ENCODE measurements at regions not wholly inside any gene's neighbourhood (a gene's known extent, or its start where the extent isn't known, plus 50 kb on each side); places are given as distances from the start of the nearest gene placed in this dataset.

DNA sequence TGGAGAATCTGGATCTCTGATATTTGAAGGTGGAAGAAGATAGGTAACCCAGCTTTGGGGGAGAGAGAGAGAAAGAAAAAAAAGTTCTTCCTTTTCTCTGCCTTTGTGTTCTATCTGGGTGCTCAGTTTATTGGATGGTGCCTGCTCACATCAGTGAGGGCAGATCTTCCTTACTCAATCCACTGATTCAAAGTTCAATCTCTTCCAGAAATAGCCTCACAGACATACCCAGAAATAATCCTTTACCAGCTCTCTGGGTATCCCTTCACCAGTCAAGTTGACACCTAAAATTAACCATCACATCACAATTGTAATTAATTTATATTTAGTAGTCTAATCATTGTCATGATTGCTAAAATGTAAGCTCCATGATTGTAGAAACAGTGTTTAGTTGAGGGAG, 189.1 kb downstream of the EPM2A start:
- Histone ChIP-seq H3K4me3 (no peak overlapping the region), H3K27me3 (no peaks in the 10 kb centered on the region), H3K4me1 (no peaks in the 10 kb centered on the region), H3K27ac (no peak overlapping the region), H3K9me3 (no peaks in the 10 kb centered on the region), H3K36me3 (no peaks in the 10 kb centered on the region)
- DNase-seq, result no peak
- TF ChIP-seq, protein P1, sequence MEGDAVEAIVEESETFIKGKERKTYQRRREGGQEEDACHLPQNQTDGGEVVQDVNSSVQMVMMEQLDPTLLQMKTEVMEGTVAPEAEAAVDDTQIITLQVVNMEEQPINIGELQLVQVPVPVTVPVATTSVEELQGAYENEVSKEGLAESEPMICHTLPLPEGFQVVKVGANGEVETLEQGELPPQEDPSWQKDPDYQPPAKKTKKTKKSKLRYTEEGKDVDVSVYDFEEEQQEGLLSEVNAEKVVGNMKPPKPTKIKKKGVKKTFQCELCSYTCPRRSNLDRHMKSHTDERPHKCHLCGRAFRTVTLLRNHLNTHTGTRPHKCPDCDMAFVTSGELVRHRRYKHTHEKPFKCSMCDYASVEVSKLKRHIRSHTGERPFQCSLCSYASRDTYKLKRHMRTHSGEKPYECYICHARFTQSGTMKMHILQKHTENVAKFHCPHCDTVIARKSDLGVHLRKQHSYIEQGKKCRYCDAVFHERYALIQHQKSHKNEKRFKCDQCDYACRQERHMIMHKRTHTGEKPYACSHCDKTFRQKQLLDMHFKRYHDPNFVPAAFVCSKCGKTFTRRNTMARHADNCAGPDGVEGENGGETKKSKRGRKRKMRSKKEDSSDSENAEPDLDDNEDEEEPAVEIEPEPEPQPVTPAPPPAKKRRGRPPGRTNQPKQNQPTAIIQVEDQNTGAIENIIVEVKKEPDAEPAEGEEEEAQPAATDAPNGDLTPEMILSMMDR (IDR thresholded peaks at IDR 0.05), result no peak
- no peak for TF ChIP-seq POLR2A (IDR thresholded peaks at IDR 0.05)

DNA sequence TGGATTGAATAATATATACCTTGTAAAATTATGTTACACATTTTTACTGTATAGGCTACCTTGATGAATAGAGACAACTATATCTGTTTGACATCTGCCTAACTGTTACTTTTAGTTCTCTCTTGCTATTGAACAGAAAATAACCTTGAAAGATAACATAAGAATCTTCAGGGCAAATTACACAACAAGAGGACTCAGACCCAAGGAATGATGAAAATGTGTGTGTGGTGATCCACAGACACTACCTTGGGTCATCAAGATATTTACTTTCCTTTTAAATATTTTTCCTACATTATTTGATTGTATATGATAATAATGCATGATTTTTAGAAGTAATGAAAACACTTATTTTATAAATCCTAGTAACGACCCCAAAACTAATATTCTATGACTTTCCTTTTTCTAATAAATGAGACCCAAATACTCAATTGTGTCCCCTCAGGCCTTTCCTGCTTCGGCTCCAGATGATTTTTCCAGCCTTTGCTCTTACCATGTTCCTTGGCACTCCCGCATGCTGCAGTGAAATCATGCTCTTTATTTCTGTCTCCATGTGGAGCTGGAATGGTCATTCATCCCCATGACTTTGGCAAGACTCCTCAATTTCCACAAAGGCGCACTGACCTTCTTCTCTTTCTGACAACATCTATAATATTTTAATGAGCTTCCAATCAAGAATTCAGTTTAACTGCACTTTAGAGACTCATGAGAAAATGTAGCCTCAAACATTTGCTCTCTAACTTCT, 187.6 kb downstream of the EPM2A start:
- H3K4me1 ChIP-seq, result no peaks in the 10 kb centered on the region
- H3K4me3 ChIP-seq, result no peak overlapping the region
- DNase-seq, result no peak
- TF ChIP-seq POLR2A (IDR thresholded peaks at IDR 0.05), result no peak
- TF ChIP-seq, protein P1 (IDR thresholded peaks at IDR 0.05), result no peak
- H3K36me3 ChIP-seq, result no peaks in the 10 kb centered on the region
- no peaks in the 10 kb centered on the region for H3K27me3 ChIP-seq
- H3K9me3 ChIP-seq, result no peaks in the 10 kb centered on the region
- H3K27ac ChIP-seq, result no peak overlapping the region

DNA sequence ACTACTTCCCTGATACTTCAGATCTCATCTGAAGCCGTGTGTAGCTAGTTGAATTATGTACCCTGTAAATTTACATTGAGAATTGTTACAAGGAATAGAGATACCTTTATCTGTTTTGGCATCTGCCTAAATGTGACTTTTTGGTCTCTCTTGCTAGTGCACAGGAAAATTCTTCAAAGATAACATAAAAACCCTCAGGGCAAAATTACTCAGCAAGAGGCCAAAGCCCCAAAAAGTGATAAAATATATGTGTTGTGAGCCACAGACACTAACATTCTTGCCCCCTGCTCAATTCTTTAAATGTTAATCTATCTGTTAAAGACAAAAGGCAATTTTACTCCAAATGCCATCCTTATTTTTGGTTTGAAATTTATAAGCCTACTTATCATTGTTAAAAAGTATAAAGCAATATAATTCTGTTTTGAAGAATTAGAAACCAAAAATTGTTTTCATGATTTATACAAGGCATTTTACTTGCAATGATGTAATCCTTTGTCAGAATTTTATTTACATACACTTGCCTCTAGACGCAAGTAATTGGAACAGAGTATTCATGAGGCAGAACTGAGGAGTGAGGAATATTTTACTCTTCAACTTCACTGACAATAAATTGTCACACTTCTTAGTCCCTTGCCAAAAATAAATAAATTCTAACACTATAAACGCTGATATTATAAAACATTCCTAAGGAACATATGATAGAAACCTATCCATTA, 186.2 kb downstream of the EPM2A start:
- Histone ChIP-seq H3K4me3 (no peak overlapping the region), H3K9me3 (no peaks in the 10 kb centered on the region), H3K27ac (no peak overlapping the region), H3K4me1 (no peaks in the 10 kb centered on the region), H3K27me3 (no peaks in the 10 kb centered on the region), H3K36me3 (no peaks in the 10 kb centered on the region)
- no peak for DNase-seq
- TF ChIP-seq, protein P1 (IDR thresholded peaks at IDR 0.05), result no peak
- TF ChIP-seq POLR2A (IDR thresholded peaks at IDR 0.05), result no peak

DNA sequence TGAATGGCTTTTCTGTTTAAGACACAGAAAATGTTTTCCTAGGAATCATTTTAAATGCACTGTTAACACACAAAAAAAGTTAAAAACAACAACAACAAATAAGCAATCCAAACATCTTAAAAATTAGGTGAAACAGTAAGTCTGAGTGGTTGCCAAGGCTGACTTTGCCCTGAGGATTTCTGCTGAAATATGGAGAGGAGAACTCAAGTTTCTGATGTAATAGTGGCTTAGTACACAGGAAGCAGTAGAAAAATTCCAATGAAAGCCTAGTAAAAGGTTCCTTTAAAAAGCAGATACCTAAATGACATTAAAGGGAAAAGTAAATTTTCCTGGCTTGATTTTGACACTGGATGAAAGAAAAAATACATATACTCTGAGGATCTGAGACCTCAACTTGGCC, 184.2 kb downstream of the EPM2A start:
- Histone ChIP-seq H3K9me3 (no peaks in the 10 kb centered on the region), H3K4me1 (no peaks in the 10 kb centered on the region), H3K27ac (no peak overlapping the region), H3K36me3 (no peaks in the 10 kb centered on the region), H3K4me3 (no peak overlapping the region), H3K27me3 (no peaks in the 10 kb centered on the region)
- no peak for TF ChIP-seq POLR2A (IDR thresholded peaks at IDR 0.05)
- TF ChIP-seq, protein P1 (IDR thresholded peaks at IDR 0.05), result no peak
- no peak for DNase-seq

DNA sequence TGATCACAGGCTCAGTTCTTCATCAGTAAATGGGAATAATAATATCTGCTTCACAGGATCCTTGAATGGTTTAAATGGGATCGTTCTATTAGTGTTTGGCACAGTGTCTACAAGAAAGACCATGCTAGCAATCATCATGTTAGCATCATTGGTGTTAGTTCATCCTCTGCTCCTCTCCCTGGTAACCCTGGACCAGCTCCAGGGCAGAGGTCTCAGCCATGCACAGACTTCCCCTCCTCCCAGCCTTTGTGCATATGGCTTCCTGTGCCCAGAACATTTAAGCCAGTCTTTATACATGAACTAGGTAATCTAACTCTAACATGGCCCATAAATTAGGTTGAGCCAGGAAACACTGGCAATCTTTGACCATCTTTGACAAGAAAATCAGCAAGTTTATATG, 180.2 kb downstream of the EPM2A start:
- DNase-seq, result no peak
- H3K9me3 ChIP-seq, result no peaks in the 10 kb centered on the region

More for the DNA sequence above, 180.2 kb downstream of the EPM2A start:
- Histone ChIP-seq H3K36me3 (no peaks in the 10 kb centered on the region), H3K27ac (no peak overlapping the region), H3K27me3 (no peaks in the 10 kb centered on the region), H3K4me1 (no peaks in the 10 kb centered on the region), H3K4me3 (no peak overlapping the region)
- TF ChIP-seq, protein P1 (IDR thresholded peaks at IDR 0.05), result no peak
- no peak for TF ChIP-seq POLR2A (IDR thresholded peaks at IDR 0.05)

Data from Peyer's patch (tissue), 4 donors.